CD4-positive, alpha-beta T cell (primary cell): ENCODE measurements at regions not wholly inside any gene's neighbourhood (a gene's known extent, or its start where the extent isn't known, plus 50 kb on each side); places are given as distances from the start of the nearest gene placed in this dataset.
"Not testable (repeated sequence)": the region's sequence is repeated elsewhere in the genome, so short reads cannot be mapped to it uniquely, and the experiment has no call there.

Experiments
- ATAC-seq: fragments of 200-7000 bp; cut with Tn5 transposase; one replicate; pipeline ENCODE4 v1.10.0; 2022; ENCODE audit warnings: mild to moderate bottlenecking; ENCODE audit not compliant: poor library complexity
- CTCF ChIA-PET: fragments of 350-600 bp; sonication (Branson Sonifier 250); formaldehyde crosslinking; loops from one replicate; lab custom pipeline; 2021; ENCODE audit warnings: antibody characterized with exemption, inconsistent platforms; lab: Charles Lee
- POLR2A ChIA-PET: fragments of 350-600 bp; sonication (Branson Sonifier 250); formaldehyde crosslinking; loops from one replicate; lab custom pipeline; 2021; ENCODE audit warnings: antibody characterized with exemption, inconsistent platforms; lab: Charles Lee
- DNase-seq, 14 experiments: peaks; one replicate each; pipeline ENCODE4 v3.0.0-alpha.2; 2013 to 2020; ENCODE audit warnings: mixed read lengths in 2 of 14
- H3K27ac ChIP-seq, 2 donors: one replicate each; pipeline versions ENCODE4 v1.5.1 to v1.7.0; 2013; ENCODE audit warnings: low read length in 2 of 2, low read depth in 1 of 2, mild to moderate bottlenecking in 1 of 2
- H3K27me3 ChIP-seq, 2 experiments: 1 replicate in 1 of 2; 2 replicates in 1 of 2; pipeline versions ENCODE4 v1.6.1 to v1.7.0; 2013; ENCODE audit warnings: low read length in 2 of 2, control low read depth in 1 of 2, mild to moderate bottlenecking in 1 of 2, moderate library complexity in 1 of 2; ENCODE audit not compliant: insufficient read depth in 2 of 2, control insufficient read depth in 1 of 2
- H3K36me3 ChIP-seq: one replicate; pipeline ENCODE4 v1.6.1; 2013; ENCODE audit warnings: low read length, control low read depth; ENCODE audit not compliant: insufficient read depth
- H3K4me1 ChIP-seq: one replicate; pipeline ENCODE4 v1.6.1; 2013; ENCODE audit warnings: low read length, control low read depth; ENCODE audit not compliant: insufficient read depth
- H3K4me3 ChIP-seq: one replicate; pipeline ENCODE4 v1.5.1; 2013; ENCODE audit warnings: mild to moderate bottlenecking, low read length, moderate library complexity
- H3K9me3 ChIP-seq, 2 experiments: 1 replicate in 1 of 2; 2 replicates in 1 of 2; pipeline versions ENCODE4 v1.6.1 to v1.7.0; 2013; ENCODE audit warnings: low read length in 2 of 2, mild to moderate bottlenecking in 2 of 2, control low read depth in 1 of 2, moderate library complexity in 1 of 2; ENCODE audit not compliant: control insufficient read depth in 1 of 2, insufficient read depth in 1 of 2
- H3K27ac Mint-ChIP-seq: one replicate; pipeline ENCODE4 v1.8.0; 2020; ENCODE audit warnings: mixed read lengths
- H3K27me3 Mint-ChIP-seq: one replicate; pipeline ENCODE4 v1.8.0; 2021; ENCODE audit warnings: mixed read lengths
- H3K36me3 Mint-ChIP-seq: one replicate; pipeline ENCODE4 v1.8.0; 2021; ENCODE audit warnings: low read depth, mixed read lengths
- H3K4me1 Mint-ChIP-seq: one replicate; pipeline ENCODE4 v1.8.0; 2021; ENCODE audit warnings: low read depth, mixed read lengths
- H3K4me3 Mint-ChIP-seq: one replicate; pipeline ENCODE4 v1.8.0; 2020; ENCODE audit warnings: mild to moderate bottlenecking, mixed read lengths
- H3K9me3 Mint-ChIP-seq: one replicate; pipeline ENCODE4 v1.8.0; 2020; ENCODE audit warnings: mixed read lengths
- intact Hi-C, 2 experiments: fragments of 100-400 bp; cut with DNase I in 1 of 2; cut with micrococcal nuclease in 1 of 2; formaldehyde crosslinking; loops; one replicate each; pipeline versions ENCODE4 v1.15.1 to v1.9.0; 2023 to 2025; cut with DNase I, micrococcal nuclease
- TF ChIP-seq, protein P1 (sequence below): fragments of 200-600 bp; IDR thresholded peaks from one replicate; pipeline ENCODE4 v1.8.0; 2022; ENCODE audit warnings: antibody characterized with exemption, mild to moderate bottlenecking

DNA sequence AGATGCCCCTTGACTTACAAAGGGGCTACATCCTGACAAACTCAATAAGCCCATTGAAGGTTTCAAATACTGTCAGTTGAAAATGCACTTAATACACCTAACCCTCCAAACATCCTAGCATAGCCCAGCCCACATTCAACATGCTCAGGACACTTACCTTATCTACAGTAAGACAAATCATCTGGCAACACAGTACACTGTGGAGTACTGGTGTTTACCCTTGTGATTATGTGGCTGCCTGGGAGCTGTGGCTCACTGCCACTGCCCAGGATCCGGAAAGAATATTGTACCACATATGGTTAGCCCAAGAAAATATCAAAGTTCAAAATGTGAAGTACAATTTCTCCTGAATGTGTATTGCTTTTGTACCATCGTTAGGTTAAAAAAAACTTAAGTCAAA, 562.2 kb downstream of the HTR1A start:
- no peak overlapping the region for H3K4me3 Mint-ChIP-seq
- no peak for ATAC-seq
- CTCF ChIA-PET = no interaction called here
- TF ChIP-seq, protein P1, sequence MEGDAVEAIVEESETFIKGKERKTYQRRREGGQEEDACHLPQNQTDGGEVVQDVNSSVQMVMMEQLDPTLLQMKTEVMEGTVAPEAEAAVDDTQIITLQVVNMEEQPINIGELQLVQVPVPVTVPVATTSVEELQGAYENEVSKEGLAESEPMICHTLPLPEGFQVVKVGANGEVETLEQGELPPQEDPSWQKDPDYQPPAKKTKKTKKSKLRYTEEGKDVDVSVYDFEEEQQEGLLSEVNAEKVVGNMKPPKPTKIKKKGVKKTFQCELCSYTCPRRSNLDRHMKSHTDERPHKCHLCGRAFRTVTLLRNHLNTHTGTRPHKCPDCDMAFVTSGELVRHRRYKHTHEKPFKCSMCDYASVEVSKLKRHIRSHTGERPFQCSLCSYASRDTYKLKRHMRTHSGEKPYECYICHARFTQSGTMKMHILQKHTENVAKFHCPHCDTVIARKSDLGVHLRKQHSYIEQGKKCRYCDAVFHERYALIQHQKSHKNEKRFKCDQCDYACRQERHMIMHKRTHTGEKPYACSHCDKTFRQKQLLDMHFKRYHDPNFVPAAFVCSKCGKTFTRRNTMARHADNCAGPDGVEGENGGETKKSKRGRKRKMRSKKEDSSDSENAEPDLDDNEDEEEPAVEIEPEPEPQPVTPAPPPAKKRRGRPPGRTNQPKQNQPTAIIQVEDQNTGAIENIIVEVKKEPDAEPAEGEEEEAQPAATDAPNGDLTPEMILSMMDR = no peak
- Histone ChIP-seq H3K36me3 (no peaks in the 10 kb centered on the region), H3K27ac (no peak overlapping the region), H3K27me3 (no peaks in the 10 kb centered on the region), H3K4me3 (no peak overlapping the region), H3K9me3 (no peaks in the 10 kb centered on the region), H3K4me1 (no peaks in the 10 kb centered on the region)
- H3K36me3 Mint-ChIP-seq = no peaks in the 10 kb centered on the region
- H3K27ac Mint-ChIP-seq = no peak overlapping the region
- intact Hi-C loops = no loop called here
- H3K27me3 Mint-ChIP-seq = no peaks in the 10 kb centered on the region
- no peak for DNase-seq
- peaks cover 3% of the 10 kb centered on the region for H3K9me3 Mint-ChIP-seq
- no peaks in the 10 kb centered on the region for H3K4me1 Mint-ChIP-seq
- POLR2A ChIA-PET = no interaction called here

- H3K9me3 Mint-ChIP-seq = peaks cover 3% of the 10 kb centered on the region
- CTCF ChIA-PET = no interaction called here
- H3K4me3 ChIP-seq = no peak overlapping the region
- H3K27me3 Mint-ChIP-seq = no peaks in the 10 kb centered on the region
- H3K36me3 Mint-ChIP-seq = no peaks in the 10 kb centered on the region
- ATAC-seq (no peak), DNase-seq (no peak)
- TF ChIP-seq, protein P1 = no peak
- no peak overlapping the region for H3K27ac Mint-ChIP-seq
- H3K4me1 ChIP-seq = no peaks in the 10 kb centered on the region
- H3K36me3 ChIP-seq = no peaks in the 10 kb centered on the region
- intact Hi-C loops = no loop called here
- no peaks in the 10 kb centered on the region for H3K9me3 ChIP-seq
- POLR2A ChIA-PET = no interaction called here
- no peak overlapping the region for H3K4me3 Mint-ChIP-seq
- no peaks in the 10 kb centered on the region for H3K4me1 Mint-ChIP-seq
- no peak overlapping the region for H3K27ac ChIP-seq
- no peaks in the 10 kb centered on the region for H3K27me3 ChIP-seq
These were observed 563.9 kb downstream of the HTR1A start for GRCh38 chr5:63398346-63398745.

GRCh38 chr5:63388188-63388587, 574.1 kb downstream of the HTR1A start:
- intact Hi-C loops, H3K27me3 Mint-ChIP-seq, H3K4me1 Mint-ChIP-seq: not testable (repeated sequence)

DNA sequence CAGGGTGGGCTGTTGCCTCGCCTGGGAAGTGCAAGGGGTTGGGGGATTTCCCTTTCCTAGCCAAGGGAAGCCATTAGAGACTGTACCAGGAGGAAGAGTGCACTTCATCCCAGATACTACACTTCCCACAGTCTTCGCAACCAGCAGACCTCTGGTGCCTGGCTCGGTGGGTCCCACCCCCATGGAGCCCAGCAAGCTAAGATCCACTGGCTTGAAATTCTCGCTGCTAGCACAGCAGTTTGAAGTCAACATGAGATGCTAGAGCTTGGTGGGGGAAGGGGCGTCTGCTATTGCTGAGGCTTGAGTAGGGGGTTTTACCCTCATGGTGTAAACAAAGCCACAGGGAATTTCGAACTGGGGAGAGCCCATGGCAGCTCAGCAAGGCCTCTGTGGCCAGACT, 586.4 kb downstream of the HTR1A start:
- H3K27ac Mint-ChIP-seq = no peak overlapping the region
- CTCF ChIA-PET = no interaction called here
- no peak for ATAC-seq
- Histone ChIP-seq H3K4me3 (no peak overlapping the region), H3K4me1 (no peaks in the 10 kb centered on the region), H3K27ac (no peak overlapping the region), H3K9me3 (peaks cover 0 to 7% of the 10 kb centered on the region in 2 experiments), H3K27me3 (no peaks in the 10 kb centered on the region), H3K36me3 (no peaks in the 10 kb centered on the region)
- peaks cover 12% of the 10 kb centered on the region for H3K9me3 Mint-ChIP-seq
- no peaks in the 10 kb centered on the region for H3K36me3 Mint-ChIP-seq
- no peaks in the 10 kb centered on the region for H3K27me3 Mint-ChIP-seq
- no peak for DNase-seq
- H3K4me3 Mint-ChIP-seq = no peak overlapping the region
- no peaks in the 10 kb centered on the region for H3K4me1 Mint-ChIP-seq
- TF ChIP-seq, protein P1 = no peak
- POLR2A ChIA-PET = no interaction called here
- intact Hi-C loops = no loop called here

More at GRCh38 chr5:63388188-63388587, 574.1 kb downstream of the HTR1A start:
- DNase-seq, H3K4me1 ChIP-seq, H3K36me3 ChIP-seq, H3K36me3 Mint-ChIP-seq, H3K4me3 Mint-ChIP-seq, H3K27me3 ChIP-seq, H3K27ac Mint-ChIP-seq, CTCF ChIA-PET, ATAC-seq, POLR2A ChIA-PET, H3K9me3 ChIP-seq, H3K9me3 Mint-ChIP-seq, H3K27ac ChIP-seq, H3K4me3 ChIP-seq: not testable (repeated sequence)
